MG63 (cell line): ENCODE measurements at regions not wholly inside any gene's neighbourhood (a gene's known extent, or its start where the extent isn't known, plus 50 kb on each side); places are given as distances from the start of the nearest gene placed in this dataset.
"Not testable (repeated sequence)": the region's sequence is repeated elsewhere in the genome, so short reads cannot be mapped to it uniquely, and the experiment has no call there.

ENCODE experiments used
- DNase-seq: peaks from one replicate; pipeline ENCODE4 v3.0.0-alpha.2; 2020
- H3K27me3 ChIP-seq: fragments of 250-450 bp; sonication (Bioruptor Pico); 2 replicates; pipeline ENCODE4 v1.5.1; 2020; ENCODE audit warnings: mild to moderate bottlenecking, moderate library complexity
- H3K36me3 ChIP-seq: fragments of 250-450 bp; sonication (Bioruptor Pico); 2 replicates; pipeline ENCODE4 v1.5.1; 2020; ENCODE audit warnings: mild to moderate bottlenecking, moderate library complexity
- H3K4me3 ChIP-seq: fragments of 250-450 bp; sonication (Bioruptor Pico); 2 replicates; pipeline ENCODE4 v1.5.1; 2020; ENCODE audit warnings: mild to moderate bottlenecking, moderate library complexity
- H3K9me3 ChIP-seq: fragments of 250-450 bp; sonication (Bioruptor Pico); 2 replicates; pipeline ENCODE4 v1.5.1; 2020; ENCODE audit warnings: mild to moderate bottlenecking, moderate library complexity

- DNase-seq: no peak
- H3K36me3 ChIP-seq: no peaks in the 10 kb centered on the region
- H3K27me3 ChIP-seq: no peaks in the 10 kb centered on the region
- H3K4me3 ChIP-seq: no peak overlapping the region
- H3K9me3 ChIP-seq: no peaks in the 10 kb centered on the region
These were observed 73.7 kb downstream of the GEMIN8 start for GRCh38 chrX:13955975-13956374.

GRCh38 chrX:13955095-13955647 is 74.5 kb downstream of the GEMIN8 start:
- no peaks in the 10 kb centered on the region for H3K27me3 ChIP-seq
- H3K36me3 ChIP-seq: no peaks in the 10 kb centered on the region
- DNase-seq: no peak
- no peaks in the 10 kb centered on the region for H3K9me3 ChIP-seq
- H3K4me3 ChIP-seq: no peak overlapping the region

GRCh38 chrX:13952581-13952980 is 77.1 kb downstream of the GEMIN8 start:
- DNase-seq: no peak
- Histone ChIP-seq H3K4me3 (no peak overlapping the region), H3K9me3 (no peaks in the 10 kb centered on the region), H3K27me3 (no peaks in the 10 kb centered on the region), H3K36me3 (no peaks in the 10 kb centered on the region)

- H3K4me3 ChIP-seq, H3K9me3 ChIP-seq, H3K36me3 ChIP-seq, H3K27me3 ChIP-seq, DNase-seq: not testable (repeated sequence)
These were observed 83.5 kb downstream of the GEMIN8 start for GRCh38 chrX:13946223-13946622.

- H3K9me3 ChIP-seq, DNase-seq, H3K27me3 ChIP-seq, H3K4me3 ChIP-seq, H3K36me3 ChIP-seq: not testable (repeated sequence)
These were observed 83.9 kb downstream of the GEMIN8 start for GRCh38 chrX:13945787-13946186.

- no peak for DNase-seq
- Histone ChIP-seq H3K36me3 (no peaks in the 10 kb centered on the region), H3K27me3 (peaks cover 2% of the 10 kb centered on the region; the same call in 1 of the 2 replicates), H3K4me3 (no peak overlapping the region), H3K9me3 (no peaks in the 10 kb centered on the region)
These were observed 89.0 kb downstream of the GEMIN8 start for GRCh38 chrX:13940671-13941070.

GRCh38 chrX:13939741-13940597 is 89.7 kb downstream of the GEMIN8 start:
- no peaks in the 10 kb centered on the region for H3K9me3 ChIP-seq
- no peak for DNase-seq
- peaks cover 2% of the 10 kb centered on the region; the same call in 1 of the 2 replicates for H3K27me3 ChIP-seq
- no peak overlapping the region for H3K4me3 ChIP-seq
- no peaks in the 10 kb centered on the region for H3K36me3 ChIP-seq

GRCh38 chrX:13938829-13939530 is 90.7 kb downstream of the GEMIN8 start:
- Histone ChIP-seq H3K4me3 (no peak overlapping the region; the same call in 1 of the 2 replicates), H3K27me3 (peaks cover 2% of the 10 kb centered on the region; the same call in 1 of the 2 replicates), H3K36me3 (no peaks in the 10 kb centered on the region), H3K9me3 (no peaks in the 10 kb centered on the region)
- DNase-seq: no peak

- Histone ChIP-seq H3K9me3 (no peaks in the 10 kb centered on the region), H3K27me3 (peaks cover 2% of the 10 kb centered on the region; the same call in 1 of the 2 replicates), H3K36me3 (no peaks in the 10 kb centered on the region), H3K4me3 (peak overlapping the region; percentile 39)
- DNase-seq: peak; percentile 26
These were observed 91.5 kb downstream of the GEMIN8 start for GRCh38 chrX:13938051-13938828.

GRCh38 chrX:13937370-13938050 is 92.2 kb downstream of the GEMIN8 start:
- H3K4me3 ChIP-seq: peak overlapping the region; percentile 39
- H3K27me3 ChIP-seq: peaks cover 2% of the 10 kb centered on the region; the same call in 1 of the 2 replicates
- no peaks in the 10 kb centered on the region for H3K36me3 ChIP-seq
- DNase-seq: no peak
- H3K9me3 ChIP-seq: no peaks in the 10 kb centered on the region

- peaks cover 2% of the 10 kb centered on the region; the same call in 1 of the 2 replicates for H3K27me3 ChIP-seq
These were observed 93.0 kb downstream of the GEMIN8 start for GRCh38 chrX:13936521-13937225.

GRCh38 chrX:13934731-13935130 is 95.0 kb downstream of the GEMIN8 start:
- no peaks in the 10 kb centered on the region for H3K36me3 ChIP-seq
- DNase-seq: no peak
- H3K9me3 ChIP-seq: no peaks in the 10 kb centered on the region
- peaks cover 2% of the 10 kb centered on the region; the same call in 1 of the 2 replicates for H3K27me3 ChIP-seq
- H3K4me3 ChIP-seq: no peak overlapping the region

More at GRCh38 chrX:13936521-13937225, 93.0 kb downstream of the GEMIN8 start:
- no peak for DNase-seq
- no peaks in the 10 kb centered on the region for H3K36me3 ChIP-seq
- H3K4me3 ChIP-seq: no peak overlapping the region
- H3K9me3 ChIP-seq: no peaks in the 10 kb centered on the region

- DNase-seq: no peak
- no peaks in the 10 kb centered on the region for H3K27me3 ChIP-seq
- H3K9me3 ChIP-seq: no peaks in the 10 kb centered on the region
- H3K36me3 ChIP-seq: no peaks in the 10 kb centered on the region
- H3K4me3 ChIP-seq: no peak overlapping the region
These were observed 95.8 kb downstream of the GEMIN8 start for GRCh38 chrX:13933851-13934250.

- Histone ChIP-seq H3K36me3 (no peaks in the 10 kb centered on the region), H3K9me3 (no peaks in the 10 kb centered on the region), H3K27me3 (no peaks in the 10 kb centered on the region), H3K4me3 (no peak overlapping the region)
- DNase-seq: no peak
These were observed 96.3 kb downstream of the GEMIN8 start for GRCh38 chrX:13933352-13933751.

- Histone ChIP-seq H3K4me3 (no peak overlapping the region), H3K36me3 (no peaks in the 10 kb centered on the region), H3K9me3 (no peaks in the 10 kb centered on the region), H3K27me3 (no peaks in the 10 kb centered on the region)
- DNase-seq: no peak
These were observed 97.3 kb downstream of the GEMIN8 start for GRCh38 chrX:13932416-13932815.

GRCh38 chrX:13927175-13927574 is 102.5 kb downstream of the GEMIN8 start:
- H3K4me3 ChIP-seq: no peak overlapping the region
- no peaks in the 10 kb centered on the region for H3K9me3 ChIP-seq
- no peak for DNase-seq
- H3K27me3 ChIP-seq: no peaks in the 10 kb centered on the region
- H3K36me3 ChIP-seq: no peaks in the 10 kb centered on the region
